ENCODE measurements at regions not wholly inside any gene's neighbourhood (a gene's known extent, or its start where the extent isn't known, plus 50 kb on each side); places are given as distances from the start of the nearest gene placed in this dataset.

DNA sequence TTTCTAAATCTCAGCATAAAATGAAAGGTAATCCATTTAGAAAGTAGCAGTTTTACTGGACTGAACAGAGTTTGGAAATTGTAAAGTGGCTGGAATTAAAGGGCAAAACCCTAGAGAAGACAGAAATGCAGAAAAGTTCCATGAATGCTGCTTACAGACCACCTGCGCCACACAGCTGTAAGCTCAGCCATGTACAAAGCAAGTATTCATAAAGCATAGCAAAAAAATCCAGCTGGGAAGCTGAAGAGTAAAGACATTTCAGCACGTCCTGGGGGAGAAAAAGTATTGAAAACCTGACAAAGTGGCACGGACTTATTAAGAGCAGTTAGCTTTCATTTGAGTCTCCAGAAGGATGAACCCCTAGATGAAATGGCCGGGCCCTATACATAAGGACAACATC, 220.1 kb upstream of the CNTN5 start:
- TF ChIP-seq, protein P1, sequence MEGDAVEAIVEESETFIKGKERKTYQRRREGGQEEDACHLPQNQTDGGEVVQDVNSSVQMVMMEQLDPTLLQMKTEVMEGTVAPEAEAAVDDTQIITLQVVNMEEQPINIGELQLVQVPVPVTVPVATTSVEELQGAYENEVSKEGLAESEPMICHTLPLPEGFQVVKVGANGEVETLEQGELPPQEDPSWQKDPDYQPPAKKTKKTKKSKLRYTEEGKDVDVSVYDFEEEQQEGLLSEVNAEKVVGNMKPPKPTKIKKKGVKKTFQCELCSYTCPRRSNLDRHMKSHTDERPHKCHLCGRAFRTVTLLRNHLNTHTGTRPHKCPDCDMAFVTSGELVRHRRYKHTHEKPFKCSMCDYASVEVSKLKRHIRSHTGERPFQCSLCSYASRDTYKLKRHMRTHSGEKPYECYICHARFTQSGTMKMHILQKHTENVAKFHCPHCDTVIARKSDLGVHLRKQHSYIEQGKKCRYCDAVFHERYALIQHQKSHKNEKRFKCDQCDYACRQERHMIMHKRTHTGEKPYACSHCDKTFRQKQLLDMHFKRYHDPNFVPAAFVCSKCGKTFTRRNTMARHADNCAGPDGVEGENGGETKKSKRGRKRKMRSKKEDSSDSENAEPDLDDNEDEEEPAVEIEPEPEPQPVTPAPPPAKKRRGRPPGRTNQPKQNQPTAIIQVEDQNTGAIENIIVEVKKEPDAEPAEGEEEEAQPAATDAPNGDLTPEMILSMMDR (IDR thresholded peaks at IDR 0.05): no peak
- TF ChIP-seq POLR2A (IDR thresholded peaks at IDR 0.05): no peak

All from esophagus squamous epithelium (tissue), 4 donors.